HuH-7 (cell line): ENCODE measurements at regions not wholly inside any gene's neighbourhood (a gene's known extent, or its start where the extent isn't known, plus 50 kb on each side); places are given as distances from the start of the nearest gene placed in this dataset.
A peak's percentile ranks its signal among the peaks of the same experiment; 100 is the strongest.

Experiments used
- DNase-seq: peaks from one replicate; pipeline ENCODE4 v3.0.0; 2011; ENCODE audit warnings: low spot score

DNA sequence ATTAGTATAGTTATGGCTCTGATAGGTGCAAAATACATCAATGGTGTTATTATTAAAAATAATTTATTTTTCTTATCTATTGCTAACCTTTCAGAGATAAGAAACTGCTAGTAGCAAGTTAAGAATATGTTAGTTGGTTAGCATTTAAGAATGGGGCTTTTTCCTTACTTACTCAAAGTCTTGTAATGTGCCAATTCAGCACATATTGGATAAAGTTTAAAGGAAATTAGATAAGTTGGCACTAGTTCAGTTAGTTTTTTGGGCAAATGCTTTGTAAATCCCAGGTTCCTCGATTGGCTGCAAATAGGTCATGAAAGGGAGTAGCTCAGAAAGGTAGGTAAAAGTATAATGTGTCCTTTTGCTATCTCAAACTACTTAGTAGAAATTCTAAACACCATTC, 2806.7 kb downstream of the PCDH9 start:
- DNase-seq: no peak

- DNase-seq: no peak
Measured at GRCh38 chr13:64420181-64420580, 2810.0 kb downstream of the PCDH9 start.

- DNase-seq: no peak
Measured at GRCh38 chr13:64417581-64417980, 2812.6 kb downstream of the PCDH9 start.

DNA sequence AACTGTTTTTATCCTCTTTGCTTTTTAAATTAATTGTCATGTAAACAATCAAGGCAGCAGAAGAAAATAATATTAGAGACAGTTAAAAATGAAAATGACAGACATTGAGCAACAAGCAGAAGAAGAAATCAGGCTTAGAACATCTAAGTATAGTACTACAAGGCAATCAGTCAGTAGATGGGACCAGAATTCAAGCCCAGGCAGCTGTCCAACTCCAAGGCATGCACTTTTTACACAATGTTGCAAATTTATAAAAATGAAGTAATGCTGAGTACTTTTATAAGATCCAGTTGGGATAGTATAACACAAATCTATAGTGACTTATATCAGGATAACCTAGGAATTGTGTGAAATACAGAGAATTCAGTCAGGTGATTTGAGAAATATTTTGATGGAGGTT, 2815.8 kb downstream of the PCDH9 start:
- no peak for DNase-seq

- DNase-seq: no peak
Measured at GRCh38 chr13:64413529-64413928, 2816.6 kb downstream of the PCDH9 start.

DNA sequence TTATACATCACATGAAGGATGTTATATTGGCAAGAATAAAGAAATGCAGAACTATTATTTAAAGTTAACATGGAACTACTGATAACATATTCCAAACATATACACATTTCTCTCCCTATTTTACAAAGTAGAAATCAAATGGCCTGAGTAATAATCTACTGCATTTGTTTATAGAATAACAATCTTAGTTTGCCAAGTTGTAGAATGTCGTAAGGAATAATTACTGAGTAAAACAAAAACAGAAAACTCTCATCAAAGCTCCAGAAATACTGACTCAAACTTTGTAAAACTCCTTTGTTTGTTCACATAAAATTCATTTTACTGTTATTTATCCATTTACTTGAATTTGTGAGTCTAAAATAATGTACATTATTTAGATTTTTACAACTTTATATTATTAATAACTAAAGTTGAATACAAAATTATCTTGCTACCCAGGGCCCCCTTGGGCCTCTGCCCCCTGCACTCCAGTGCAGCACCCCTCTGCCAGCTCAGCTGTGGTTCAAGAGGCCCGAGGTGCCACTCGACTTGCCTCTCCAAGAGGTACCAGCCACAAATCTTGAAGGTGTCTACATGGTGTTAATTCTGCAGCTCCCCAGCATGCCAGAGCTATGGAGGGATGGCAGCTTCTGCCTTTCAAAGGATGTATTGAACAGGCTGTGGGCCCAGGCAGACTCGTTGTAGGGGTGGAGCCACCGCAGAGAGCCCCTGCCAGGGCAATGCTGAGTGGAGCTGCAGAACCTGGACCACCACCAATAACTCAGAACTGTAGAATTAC, 2819.7 kb downstream of the PCDH9 start:
- no peak for DNase-seq

DNA sequence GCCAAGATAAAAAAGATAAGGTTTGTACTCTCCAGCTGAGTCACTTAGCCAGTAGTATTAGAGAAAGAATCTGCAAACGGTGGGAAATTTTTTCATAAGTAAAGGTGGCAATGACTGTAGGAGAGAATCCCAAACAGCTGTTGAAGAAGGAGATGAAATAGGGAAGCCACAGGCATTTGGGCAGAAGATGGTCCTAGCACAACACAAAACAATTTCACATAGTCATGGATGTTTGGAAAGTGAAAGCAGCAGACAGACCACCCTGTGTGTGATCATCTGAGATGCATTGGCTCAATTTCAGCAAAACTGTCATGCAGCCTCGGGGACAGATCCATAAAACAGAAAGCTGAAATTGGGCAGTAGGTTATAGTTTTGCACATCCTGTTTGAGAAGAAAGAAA, 2832.4 kb downstream of the PCDH9 start:
- DNase-seq: no peak

DNA sequence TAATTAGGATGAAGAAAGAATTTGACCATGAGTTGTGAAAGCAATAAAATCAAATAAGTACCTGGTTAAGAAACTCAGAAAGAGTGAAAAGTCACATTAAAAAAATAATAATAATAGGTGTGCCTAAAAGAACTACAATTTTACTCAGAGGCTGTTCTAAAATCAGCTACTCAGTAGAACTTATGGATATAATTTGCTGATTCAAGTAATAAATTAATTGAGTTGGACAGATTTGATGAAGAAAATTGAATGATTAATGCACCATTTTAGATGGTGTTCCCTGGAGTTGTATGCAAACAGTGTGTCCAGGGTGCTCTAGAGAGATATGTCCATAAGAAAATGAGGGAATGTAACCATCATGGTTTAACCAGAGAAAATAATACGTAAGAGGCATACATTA, 2852.5 kb downstream of the PCDH9 start:
- no peak for DNase-seq

GRCh38 chr13:64371461-64371860, 2858.7 kb downstream of the PCDH9 start:
- DNase-seq: no peak

GRCh38 chr13:64371045-64371444, 2859.1 kb downstream of the PCDH9 start:
- no peak for DNase-seq

DNA sequence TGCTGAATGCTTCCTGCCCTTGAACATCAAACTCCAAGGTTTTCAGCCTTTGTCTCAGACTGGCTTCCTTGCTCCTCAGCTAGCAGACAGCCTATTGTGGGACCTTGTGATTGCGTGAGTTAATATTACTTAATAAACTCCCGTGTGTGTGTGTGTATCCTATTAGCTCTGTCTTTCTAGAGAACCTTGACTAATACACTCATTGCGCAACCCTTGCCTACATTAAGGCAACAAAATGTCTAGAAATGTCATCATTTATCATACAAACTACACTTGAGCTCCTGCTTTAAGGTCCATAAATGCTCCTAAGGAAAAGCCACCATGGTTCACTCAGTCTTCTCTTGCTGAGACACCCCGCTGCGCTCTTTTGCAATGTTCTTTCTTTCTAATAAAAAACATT, 2861.0 kb downstream of the PCDH9 start:
- no peak for DNase-seq

DNA sequence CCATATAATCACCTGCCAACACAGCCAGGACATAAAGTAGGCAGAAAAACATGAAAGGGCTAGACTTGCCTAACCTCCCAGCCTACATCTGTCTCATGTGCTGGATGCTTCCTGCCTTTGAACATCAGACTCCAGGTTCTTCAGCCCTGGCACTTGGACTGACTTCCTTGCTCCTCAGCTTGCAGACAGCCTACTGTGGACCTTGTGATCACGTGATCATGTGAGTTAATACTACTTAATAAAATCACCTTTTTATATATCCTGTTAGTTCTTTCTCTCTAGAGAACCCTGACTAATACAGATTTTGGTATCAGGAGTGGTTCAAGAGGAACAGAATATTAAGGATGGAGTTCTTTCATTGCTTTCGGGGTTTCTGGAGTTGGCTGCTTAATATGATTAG, 2867.6 kb downstream of the PCDH9 start:
- DNase-seq: no peak

- DNase-seq: no peak
Measured at GRCh38 chr13:64347664-64348063, 2882.5 kb downstream of the PCDH9 start.

DNA sequence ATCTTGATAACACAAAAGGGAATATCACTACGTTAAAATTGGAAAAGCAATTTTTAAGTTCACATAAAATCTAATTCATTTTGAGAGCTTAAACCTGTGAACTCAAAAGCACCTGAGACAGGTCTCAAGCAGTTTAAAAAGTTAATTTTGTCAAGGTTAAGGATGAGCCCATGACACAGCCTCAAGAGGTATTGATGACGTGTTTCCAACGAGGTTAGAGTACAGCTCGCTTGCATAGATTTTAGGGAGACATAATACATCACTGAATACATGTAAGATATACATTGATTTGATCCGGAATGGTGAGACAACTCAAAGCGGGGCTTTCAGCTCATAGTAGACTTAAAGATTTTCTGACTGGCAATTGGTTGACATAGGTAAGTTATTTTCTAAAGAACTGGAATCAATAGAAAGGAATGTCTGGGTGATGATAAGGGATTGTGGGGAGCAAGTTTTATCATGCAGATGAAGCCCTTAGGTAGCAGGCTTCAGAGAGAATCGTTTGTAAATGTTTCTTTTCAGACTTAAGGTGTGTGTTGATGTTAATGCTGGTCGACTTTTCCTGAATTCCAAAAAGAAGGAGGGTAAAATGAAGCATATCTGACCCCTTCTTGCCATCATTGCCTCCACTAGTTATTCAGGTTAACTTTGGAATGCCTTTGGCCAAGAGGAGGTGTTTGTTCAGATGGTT, 2890.6 kb downstream of the PCDH9 start:
- no peak for DNase-seq

DNA sequence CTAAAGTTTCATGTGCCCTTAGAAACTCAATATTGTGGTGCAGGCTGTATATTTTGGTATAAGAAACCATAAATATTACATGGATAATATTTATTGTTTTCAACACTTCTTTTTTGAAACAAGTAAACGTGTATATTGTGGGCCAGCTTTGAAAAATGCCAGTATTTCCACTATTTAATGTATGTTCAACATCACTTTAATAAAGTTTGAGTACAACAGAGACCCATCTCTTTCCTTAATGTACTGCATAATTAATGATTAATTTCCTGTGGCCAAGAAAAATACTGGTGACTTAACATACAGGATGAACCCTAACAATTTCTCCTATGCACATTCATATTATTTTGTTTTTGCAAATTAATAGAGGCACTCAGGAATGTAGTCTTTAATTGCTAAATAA, 2891.5 kb downstream of the PCDH9 start:
- no peak for DNase-seq

DNA sequence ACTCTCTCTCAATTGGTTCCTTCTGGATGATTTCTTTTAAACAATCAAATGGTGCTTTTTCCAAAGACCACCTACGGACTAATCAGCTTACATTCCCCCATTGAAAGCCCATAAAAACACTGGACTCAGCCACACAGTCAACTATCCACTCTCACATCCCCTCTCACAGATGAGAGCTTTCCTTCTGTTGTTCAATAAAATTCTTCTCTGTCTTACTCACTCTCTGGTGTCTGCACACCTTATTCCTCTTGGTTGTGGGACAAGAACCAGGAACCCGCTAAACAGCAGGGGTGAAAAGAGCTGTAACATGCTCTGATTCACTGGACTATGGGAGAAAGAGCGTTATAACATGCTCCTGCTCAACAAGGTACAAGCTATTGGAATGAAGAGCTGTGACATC, 2896.2 kb downstream of the PCDH9 start:
- no peak for DNase-seq

DNA sequence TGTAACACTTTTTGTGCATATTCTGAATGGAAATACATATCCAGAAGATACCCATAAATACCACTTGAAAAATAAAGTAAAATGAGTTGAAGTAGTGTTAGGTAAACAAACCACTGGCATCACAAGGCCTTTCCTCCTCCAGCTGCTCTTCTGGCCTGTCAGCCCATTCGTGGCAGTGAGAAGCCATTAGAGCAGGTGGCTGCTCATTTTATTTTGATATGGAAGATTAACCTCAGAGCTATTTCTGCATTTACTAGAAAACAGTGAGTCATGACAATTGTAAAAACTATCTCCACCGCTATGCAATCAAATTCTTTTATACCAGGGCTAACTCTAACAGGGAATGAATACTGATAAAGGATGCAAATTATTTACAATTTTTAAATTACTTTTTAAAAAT, 2898.1 kb downstream of the PCDH9 start:
- no peak for DNase-seq

DNA sequence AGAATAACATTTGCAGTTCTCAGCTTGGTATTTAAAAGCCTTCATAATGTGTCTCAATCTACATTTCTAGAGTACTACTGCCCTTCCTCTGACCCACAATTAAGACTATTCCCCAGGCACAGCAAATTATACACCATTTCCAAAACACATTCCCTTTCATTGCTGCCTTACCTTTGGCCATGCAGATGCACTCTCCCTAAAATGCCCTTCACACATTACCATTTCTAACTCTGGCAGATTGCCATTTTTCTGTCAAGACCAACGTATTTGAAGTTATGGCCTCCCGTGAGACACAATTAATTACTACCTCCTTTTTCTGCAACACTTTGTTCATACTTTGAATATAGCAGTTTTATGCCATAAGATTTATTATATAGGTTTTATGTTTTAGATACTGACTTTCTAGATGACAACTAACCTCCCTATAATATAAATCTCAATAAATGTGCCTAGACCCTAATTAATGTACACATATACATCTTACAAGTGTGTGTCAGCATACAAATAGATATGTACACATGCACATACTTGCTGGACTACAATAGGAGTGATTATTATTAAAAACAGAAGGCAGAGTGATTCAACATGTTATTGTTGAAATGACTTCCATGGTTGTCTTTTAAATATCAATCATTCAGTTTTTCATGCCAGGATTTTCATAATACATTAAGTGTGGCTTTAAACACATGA, 2902.5 kb downstream of the PCDH9 start:
- DNase-seq: no peak

GRCh38 chr13:64314331-64314730, 2898.7 kb upstream of the PCDH20 start:
- no peak for DNase-seq

- DNase-seq: no peak
Measured at GRCh38 chr13:64311948-64312347, 2896.3 kb upstream of the PCDH20 start.

- DNase-seq: no peak
Measured at GRCh38 chr13:64311112-64311511, 2895.5 kb upstream of the PCDH20 start.

DNA sequence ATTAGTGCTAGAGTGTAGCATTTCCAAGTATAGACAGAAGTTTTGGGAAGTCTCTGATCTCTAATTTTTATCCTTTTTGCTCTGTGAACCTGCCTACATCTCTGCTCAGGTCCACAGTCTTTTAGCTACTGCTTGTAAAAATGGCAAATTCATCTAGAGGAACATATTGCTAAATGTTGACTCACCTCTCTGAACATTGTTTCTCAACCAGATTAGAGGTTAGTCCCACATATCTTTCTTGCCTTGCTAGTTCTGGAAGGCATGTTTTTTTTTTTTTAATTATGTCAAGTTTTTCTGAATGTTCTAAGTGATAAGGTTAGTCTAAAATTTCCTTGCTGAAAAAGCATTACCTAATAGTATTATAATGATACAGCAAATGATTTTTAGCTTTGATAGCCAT, 2889.6 kb upstream of the PCDH20 start:
- peak; percentile 2 for DNase-seq

DNA sequence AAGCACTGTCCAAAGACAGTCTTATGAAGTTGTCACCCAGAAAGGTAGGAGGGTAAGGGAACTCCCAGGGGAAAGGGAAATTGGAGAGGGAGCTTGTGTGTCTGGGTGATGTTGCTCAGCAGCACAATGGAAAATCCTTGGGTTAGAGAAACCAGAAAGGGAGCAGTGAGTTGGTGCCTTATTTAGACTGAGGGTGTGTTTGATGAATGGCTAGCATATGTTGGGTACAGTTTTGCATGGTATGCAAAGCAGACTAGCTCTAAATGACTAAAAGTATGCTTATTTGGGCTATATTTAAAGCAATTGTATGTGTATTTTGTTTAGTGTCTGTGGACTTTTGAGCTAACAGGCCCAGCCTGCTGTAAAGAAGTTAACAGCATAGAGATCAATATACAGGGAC, 2884.6 kb upstream of the PCDH20 start:
- DNase-seq: no peak
